Activated T-cell treated with anti-CD3 and anti-CD28 coated beads for 1 hour (primary cell): ENCODE measurements at regions not wholly inside any gene's neighbourhood (a gene's known extent, or its start where the extent isn't known, plus 50 kb on each side); places are given as distances from the start of the nearest gene placed in this dataset.
"Not testable (repeated sequence)": the region's sequence is repeated elsewhere in the genome, so short reads cannot be mapped to it uniquely, and the experiment has no call there.

ENCODE experiments used
- DNase-seq: peaks from one replicate; pipeline ENCODE4 v3.0.0-alpha.2; 2020; ENCODE audit warnings: low read depth

DNA sequence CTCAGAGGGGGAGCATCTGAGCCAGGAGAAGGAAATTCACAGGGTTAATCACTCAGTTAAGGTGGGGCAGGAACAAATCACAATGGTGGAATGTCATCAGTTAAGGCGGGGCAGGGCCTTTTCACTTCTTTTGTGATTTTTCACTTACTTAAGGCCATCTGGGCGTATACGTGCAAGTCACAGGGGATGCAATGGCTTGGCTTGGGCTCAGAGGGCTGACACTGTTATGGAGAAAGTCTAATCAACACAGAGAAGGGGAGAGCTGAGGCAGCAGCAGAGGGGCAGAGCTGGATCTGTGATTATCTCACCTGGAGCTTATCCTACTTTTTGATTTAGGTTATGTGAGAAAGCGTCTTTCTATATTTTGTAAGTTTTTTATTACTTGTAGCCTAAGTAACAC, 350.1 kb downstream of the NSUN3 start:
- not testable (repeated sequence) for DNase-seq

DNA sequence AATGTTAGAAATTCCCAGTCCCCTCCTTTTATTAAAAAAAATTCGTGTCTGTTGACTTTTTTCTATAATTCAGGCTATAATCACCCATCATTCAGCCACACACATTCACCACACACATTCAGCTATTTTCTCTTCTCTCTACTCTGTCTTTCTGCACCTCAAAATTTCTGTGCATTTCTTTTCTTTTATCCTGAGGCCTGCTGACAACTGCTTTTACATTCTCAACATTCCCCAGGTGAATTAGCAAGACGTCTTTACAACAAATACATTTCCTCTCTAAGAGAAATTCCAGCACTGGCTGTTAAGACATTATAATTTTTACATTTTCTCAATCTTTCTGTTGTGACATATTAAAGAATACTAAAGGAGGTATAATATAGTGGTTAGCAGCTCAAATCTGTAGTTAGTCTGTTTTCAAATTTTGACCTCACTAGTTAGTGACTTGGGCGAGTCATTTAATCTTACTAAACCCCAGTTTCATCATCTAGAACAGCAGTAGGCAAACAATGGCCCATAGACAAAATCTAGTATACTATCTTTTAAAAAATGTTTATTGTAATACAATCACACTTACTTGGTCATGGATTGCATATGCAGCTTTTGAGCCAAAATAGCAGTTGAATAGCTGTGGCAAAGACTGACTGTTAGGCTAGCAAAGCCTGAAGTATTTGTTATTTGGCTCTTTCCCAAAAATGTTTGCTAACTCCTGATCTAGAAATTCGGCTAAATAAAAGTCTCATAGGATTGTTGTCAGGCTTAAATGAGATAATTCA, 350.7 kb downstream of the NSUN3 start:
- no peak for DNase-seq

DNA sequence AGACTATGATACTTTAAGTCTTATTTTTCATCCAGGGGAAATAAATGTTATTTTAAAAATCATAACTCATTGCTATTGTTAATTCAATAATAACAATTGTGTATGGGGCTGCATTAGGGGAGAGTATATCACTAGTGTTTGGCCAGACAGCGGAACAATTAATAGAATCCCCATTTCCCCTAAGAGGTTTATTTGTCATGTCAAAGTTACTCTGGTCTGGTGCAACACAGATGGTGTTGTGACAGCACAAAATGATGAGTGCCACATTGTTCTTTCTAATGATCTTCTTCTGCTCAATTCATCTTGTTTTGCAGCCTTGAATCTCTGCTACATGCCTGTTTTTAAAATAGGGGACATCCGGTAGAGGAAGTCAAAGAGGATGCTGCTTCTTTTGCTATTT, 351.6 kb downstream of the NSUN3 start:
- no peak for DNase-seq

DNA sequence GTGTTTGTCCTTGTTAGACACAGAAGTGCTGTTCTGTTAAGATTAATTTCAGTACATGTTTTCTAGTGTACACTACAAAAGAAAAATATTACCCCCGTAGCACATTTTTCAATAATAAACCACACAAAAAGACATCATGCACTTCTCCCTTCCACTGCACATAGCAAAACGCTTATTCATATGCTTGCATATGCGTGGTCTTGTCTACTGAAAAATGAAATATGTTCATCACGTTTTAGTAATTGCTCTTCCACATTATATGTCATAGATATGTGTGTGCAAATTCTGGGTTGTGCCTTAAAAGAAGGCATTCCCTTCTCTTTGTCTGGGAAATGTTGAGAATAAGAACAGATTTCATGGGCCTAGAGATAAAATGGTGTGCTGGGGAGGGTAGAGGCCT, 353.9 kb downstream of the NSUN3 start:
- DNase-seq, result no peak

DNA sequence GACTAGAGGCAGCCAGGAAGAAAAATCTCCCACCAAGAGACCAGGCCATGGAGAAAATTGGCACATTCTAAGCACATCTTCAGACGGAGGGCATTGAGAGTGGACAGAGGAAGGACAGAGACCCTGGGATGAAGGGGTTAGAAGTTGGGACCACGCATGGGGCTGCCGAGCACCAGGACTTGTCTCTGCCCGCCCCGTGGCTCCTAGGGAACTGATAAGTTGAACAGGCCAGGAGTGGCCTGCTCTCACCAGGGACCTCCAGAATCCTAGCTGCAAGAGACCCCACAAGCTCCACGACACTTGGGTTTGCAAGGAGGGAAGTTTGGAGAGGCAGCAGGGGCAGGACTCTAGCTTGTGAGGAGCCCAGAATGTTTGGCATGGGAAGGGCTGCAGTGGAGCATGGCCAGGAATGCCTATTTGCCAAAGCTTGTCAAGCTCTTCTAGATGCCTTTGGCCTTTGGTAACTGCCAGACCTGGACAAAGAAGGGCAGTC, 355.1 kb downstream of the NSUN3 start:
- DNase-seq, result no peak

DNA sequence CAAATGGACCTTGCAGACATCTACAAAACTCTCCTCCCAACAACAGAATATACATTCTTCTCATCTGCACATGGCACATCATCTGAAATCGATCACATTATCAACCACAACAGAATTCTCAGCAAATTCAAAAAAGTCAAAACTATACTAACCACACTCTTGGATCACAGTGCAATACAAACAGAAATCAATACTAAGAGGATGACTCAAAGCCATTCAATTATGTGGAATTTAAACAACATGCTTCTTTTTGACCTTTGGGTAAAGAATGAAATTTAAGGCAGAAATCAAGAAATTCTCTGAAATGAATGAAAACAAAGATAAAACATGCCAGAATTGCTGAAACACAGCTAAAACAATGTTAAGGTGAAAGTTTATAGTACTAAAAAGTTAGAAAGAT, 358.1 kb downstream of the NSUN3 start:
- no peak for DNase-seq

DNA sequence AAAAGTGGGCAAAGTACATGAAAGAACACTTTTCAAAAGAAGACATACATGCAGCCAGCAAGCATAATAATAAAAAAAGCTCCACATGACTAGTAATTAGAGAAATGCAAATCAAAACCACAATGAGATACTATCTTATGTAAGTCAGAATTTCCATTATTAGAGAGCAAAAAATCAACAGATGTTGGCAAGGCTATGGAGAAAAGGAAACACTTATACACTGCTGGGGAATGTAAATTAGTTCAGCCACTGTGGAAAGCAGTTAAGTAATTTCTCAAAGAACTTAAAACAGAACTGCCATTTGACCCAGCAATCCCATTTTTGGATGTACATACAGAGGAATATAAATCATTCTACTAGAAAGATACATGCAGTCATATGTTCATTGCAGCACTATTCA, 360.7 kb downstream of the NSUN3 start:
- no peak for DNase-seq

DNA sequence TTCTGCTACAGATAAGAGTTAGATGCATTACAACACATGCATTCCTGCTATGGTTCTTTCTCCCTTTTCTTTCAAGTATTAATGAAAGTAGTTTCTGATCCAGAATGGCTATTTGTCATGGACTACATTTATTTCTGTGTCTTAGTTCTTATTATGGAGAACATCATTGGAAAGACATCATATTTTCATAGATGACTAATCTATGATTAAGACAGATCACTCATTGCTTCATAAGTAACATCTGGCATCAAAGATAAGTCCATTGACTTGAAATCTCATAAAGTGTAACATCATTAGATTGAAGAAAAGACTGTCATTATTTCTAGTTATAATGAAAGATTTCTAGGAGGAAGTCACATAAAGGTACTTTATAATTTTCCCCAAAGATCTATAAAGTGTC, 366.7 kb downstream of the NSUN3 start:
- no peak for DNase-seq

DNA sequence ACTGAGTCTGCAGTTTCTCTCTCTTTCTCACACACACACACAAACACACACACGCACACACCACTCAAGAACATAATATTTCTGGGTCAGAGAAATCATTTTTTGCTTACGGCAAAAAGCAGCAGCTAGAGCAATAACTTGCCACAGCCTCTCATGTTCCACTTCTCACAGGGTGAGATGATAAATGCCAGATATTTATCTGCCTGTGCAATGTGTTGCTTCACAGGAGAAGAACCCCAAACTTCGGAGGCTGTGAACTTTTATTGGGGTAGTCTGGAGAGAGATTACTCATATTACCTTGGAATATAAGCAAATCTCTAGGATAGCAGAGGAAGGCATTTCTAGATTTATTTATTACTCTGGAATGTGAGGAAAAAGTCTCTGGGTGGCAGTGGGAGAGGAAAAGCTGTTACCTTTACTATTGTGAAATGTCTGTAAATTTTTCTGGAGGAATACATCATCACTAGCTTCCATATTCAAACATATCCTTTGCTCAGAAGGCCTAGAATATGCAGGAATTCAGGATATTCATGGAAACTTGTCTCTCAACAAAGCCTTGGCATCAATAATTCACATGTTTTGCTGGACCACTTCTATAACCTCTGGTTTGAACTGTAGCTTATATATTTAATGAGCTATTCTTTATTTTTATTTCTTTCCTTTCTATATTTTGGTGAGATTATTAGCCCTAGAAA, 369.2 kb downstream of the NSUN3 start:
- DNase-seq, result no peak

DNA sequence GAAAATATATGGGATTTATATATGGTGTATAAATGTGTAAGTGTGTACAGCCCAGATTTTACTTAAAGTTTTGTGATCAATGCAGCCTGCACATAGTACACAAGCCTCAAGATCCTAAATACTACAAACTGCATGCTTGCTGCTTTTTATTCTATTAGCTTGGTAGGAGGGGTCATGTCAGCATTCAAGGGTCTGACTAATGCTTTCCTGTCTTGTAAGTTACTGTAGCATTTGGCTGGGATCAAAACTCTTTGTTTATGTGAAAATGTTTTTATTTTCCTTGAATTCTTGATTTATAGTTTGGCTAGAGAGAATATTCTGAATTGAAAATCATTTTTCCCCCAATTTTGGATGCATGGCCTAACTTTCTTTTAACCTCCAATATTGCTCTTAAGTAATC, 370.9 kb downstream of the NSUN3 start:
- DNase-seq, result no peak

DNA sequence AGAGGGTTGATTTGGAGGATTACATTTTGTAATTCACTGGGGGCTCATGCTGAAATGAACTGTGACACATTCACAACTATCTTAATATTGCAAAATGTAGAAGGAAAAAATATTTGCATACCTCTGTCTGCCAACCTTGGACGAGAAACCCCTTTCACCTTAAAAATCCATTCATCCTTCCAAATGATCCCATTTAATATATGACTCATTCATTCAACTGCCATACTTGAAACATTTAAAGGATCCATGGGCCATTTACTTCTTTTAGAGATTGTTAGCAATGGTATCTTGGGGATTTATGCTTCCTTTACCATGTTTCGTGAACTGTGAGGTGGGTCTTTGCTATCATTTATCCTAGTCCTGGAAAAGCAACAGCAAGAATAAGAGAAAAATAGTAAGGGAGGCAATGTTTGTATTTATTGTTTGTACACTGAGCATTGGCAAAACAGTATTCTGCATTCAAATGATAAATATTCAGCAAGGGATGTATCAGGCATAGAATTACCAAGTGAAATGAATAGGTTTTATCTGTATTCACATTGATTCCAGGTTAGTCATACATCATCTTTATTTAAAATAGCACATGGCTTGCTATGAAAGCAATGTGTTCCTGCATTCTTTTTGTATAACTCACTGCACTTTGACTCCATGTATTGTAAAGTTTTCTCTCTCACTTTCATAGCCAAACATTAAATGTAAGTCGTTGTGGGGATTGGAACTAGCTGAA, 378.1 kb downstream of the NSUN3 start:
- DNase-seq, result no peak

DNA sequence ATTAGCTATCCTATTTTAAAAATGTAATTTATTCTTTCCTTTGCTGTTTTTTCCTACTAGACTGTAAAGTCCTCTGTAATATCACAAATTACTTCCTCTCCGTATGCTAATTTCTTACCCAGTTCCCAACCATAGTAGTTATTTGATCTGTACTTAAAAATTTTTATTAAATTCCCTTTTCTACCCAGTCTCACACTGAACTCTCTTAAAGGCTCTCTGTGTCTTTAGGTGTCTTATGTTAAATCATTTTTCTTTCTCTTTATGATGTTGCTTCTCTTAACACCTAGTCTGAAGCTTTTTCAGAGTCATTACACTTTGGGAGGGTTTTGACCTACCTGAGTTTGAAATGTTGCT, 378.6 kb downstream of the NSUN3 start:
- no peak for DNase-seq

DNA sequence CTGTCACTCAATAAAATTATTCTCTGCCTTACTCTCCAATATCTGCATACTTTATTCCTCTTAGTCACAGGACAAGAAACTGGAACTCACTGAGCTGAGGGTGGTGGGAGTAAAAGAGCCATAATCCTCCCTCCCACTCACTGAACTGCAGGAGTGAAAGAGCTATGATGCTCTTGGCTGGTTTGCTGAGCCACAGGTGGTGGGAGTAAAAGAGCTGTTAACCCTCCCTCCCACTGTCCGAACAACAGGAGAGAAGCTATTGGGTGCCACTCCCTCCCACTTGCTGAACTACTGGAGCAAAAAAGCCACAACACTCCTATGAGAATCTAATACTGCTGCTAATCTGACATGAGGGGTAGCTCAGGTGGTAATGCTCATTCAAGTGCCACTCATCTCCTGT, 391.0 kb downstream of the NSUN3 start:
- DNase-seq, result no peak

DNA sequence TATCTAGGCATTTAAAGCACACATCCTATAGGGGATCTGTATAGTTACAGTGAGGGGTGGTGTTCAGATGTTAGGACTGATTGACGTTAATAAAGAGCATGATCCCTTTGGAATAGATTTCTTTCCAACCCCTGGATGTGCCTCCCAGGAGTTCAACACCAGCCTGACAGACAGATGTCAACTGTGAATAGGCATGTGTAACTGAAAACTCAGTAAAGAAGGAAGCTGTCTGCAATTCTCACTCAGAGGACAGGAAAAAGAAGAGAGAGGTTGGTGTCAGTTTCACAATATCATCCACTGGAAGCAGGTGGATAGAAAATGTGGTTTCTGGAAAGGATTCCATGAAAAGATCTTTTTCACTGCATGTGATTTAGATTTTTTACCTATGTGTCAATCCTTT, 396.3 kb downstream of the NSUN3 start:
- no peak for DNase-seq

DNA sequence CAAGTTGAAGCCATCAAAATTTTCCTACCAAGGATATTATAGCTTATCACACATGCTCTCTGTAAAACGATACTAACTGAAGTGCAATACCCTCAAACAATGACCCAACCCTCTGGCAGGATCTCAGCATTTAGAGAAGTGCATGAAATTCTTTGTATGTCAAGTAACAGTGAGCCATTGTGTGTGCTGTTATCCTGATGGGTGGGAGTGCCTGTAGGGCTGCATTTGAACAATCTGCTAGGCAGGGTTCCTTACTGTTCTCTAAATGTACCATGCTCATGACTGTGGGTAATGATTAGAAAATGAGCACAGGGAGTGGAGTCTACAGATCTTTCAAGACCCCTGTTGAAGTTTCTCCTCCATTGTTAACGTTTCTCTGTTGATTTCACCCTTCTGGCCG, 398.1 kb downstream of the NSUN3 start:
- DNase-seq, result no peak

DNA sequence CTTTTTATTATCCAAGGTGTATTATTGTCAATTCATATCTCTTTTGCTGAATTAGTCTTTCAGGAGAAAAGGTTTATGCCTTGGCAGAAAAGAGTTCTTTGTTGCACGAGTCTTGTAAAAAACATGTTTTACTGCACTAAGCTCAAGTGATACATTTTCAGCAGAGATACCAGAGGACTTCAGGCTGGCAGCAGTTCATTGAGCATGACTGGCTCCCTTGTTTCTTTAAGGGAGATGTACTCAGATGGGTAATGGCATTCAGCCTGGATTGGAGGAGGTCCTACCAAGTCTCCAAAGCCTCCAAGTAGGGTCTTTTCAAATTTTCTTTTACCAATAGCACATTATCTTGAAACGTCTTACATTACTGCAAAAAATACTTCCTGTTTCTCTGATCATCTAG, 400.1 kb downstream of the NSUN3 start:
- DNase-seq, result no peak

DNA sequence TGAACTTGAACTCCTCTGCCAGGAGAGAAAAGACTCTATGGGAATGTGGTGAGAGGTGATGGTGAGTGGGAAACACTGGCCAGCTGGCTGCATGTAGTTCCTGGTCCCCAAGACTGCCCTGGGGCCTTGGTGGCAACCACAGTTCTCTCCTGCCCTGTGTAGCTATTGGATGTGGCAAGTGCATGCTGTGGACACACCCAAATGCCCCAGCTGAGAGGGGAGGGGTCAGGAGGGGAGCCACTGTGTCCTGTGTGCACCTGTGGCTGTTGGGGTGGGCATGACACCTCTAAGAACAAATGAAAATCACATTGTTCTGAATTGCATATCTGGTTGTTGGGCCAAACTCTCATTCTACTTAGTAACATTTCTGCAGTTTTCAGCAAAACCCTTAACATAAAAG, 409.6 kb downstream of the NSUN3 start:
- DNase-seq, result no peak

DNA sequence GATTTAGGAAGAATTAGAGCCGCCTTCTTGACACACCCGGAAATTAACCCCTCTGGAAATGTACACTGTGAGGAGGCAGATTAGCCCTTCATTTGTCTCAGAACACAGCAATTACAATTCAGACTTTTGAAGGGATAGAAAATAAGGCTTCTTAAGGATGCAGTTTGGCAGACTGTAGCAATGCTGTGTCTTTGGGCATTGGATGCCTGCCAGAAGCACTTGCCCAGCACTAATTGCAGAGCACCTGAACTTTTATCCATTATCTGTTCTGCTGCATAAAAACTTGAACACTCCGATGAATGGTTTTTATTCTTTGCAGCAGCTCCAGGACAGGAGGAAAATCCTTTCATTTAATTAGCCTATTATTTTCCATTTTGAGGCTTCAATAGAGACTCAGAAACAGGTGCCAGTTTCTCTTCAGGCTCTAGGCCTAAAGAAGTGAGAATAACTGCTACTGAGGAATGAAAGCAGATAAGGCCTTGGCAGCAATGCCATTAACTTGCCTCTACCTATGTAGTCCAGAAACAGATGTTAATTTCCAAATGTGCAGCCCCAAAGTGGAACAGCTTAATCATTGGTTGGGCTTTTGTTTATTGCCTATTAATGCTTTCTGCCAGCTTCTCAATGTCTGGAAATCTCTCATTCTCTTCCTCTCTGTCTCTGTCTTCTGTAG, 418.5 kb downstream of the NSUN3 start:
- no peak for DNase-seq

DNA sequence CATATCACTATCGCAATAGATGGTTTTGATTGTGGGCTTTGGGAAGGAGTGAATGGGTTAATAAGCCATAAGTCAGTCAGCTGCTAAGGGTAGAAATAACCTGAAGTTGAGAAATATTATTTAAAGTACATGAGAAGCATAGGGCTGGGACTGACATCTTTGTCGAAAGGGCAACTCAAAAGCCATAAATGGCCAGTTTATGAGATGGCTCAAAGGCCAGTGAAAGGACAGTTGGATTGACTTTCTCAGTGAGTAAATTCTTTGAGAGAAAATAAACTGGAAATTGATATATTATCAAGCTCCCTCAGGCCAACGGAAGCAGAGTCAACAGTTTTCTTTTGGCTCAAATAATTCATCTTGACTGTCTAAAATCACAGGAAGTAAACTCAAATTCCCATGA, 419.8 kb downstream of the NSUN3 start:
- no peak for DNase-seq

DNA sequence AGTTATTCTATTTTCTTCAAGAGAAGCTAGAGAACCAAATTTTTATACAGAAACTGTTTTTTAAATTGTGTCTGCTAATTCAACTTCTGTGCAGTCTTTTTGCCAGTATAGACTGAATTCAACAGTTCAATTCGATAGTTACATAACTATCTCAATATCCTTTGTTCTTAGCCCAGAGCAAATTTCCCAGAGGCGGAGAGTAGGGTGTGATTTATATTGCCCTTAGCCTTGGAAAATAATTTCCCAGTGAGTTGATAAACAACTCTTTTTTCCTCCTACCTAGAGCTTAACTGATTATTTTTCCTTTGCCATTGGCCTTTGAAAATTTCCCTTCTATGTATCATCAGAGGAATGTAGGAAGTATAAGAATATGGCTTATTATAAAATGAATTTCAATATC, 420.5 kb downstream of the NSUN3 start:
- DNase-seq, result no peak

DNA sequence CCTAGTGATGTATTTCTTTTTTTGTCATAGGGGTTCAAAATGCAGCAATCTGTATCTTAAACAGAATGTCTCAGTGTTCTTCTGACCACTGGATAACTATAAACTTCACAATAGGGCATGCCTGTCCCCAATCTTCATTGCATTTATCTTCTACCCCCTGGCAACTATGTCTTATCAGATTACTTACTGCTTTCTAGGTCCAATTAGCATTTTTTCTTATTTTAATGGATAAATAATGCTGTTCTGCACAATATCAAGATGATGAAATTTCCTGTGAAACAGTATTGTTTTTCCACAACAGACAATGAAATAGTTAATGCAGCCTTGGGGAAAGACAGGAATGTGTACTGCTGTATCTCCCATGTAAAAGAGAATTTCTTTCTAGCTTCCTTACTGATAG, 432.1 kb downstream of the NSUN3 start:
- DNase-seq, result no peak

DNA sequence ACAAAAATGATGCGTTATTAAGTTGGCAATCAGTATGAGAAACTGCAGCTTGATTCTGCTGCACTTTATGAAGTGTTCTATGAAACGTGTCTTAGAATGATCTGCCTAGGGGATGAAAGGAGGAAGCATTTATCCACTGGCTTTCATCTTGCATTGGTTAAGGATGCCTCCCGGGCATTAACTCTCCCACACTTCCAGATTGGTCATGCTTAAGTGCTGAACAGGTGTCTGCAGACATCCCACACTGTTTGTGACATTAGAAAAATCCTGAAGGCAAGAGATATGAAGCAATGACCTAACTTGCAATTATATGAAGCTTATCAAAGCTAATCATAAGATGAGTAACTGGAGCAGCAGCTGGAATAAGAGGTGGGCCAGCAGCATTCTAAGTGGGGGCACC, 437.3 kb downstream of the NSUN3 start:
- DNase-seq, result no peak

DNA sequence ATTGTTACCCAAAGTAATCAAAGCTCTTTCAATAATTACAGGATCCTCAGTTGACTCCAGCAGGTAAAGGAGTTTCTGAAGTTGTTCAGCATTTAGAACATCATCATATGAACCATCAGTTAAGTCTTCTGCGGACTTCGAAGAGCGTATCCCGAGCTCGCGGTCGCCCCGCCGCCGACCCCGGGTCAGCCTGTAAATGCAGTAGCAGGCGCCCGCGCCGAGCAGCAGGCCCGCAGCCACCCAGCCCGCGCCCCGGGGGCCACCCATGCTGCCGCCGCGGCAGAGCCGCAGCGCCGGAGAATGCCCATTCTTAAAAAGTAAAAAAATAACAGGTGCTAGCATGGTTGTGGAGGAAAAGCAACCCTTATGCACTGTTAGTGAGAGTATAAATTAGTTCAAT, 444.5 kb downstream of the NSUN3 start:
- DNase-seq, result not testable (repeated sequence)
